Liver (tissue), 8 donors: ENCODE measurements at regions not wholly inside any gene's neighbourhood (a gene's known extent, or its start where the extent isn't known, plus 50 kb on each side); places are given as distances from the start of the nearest gene placed in this dataset.

ENCODE experiments used
- DNase-seq: peaks from one replicate; pipeline ENCODE4 v3.0.0-alpha.2; 2017; ENCODE audit warnings: low spot score
- H3K27ac ChIP-seq, 2 donors: one replicate each; pipeline ENCODE4 v1.7.0; 2013; ENCODE audit warnings: inconsistent platforms in 2 of 2, low read length in 2 of 2, control low read depth in 1 of 2, low read depth in 1 of 2, mild to moderate bottlenecking in 1 of 2
- H3K27me3 ChIP-seq, 4 donors: one replicate each; pipeline versions ENCODE4 v1.6.1 to v1.7.0; 2013; ENCODE audit warnings: low read length in 3 of 4, inconsistent platforms in 1 of 4, mild to moderate bottlenecking in 1 of 4, moderate library complexity in 1 of 4; ENCODE audit not compliant: control insufficient read depth in 4 of 4, insufficient read depth in 4 of 4
- H3K36me3 ChIP-seq, 4 donors: one replicate each; pipeline versions ENCODE4 v1.6.1 to v1.7.0; 2013; ENCODE audit warnings: low read length in 3 of 4, mild to moderate bottlenecking in 3 of 4, low read depth in 1 of 4, moderate library complexity in 1 of 4; ENCODE audit not compliant: control insufficient read depth in 4 of 4, insufficient read depth in 3 of 4
- H3K4me1 ChIP-seq, 4 donors: one replicate each; pipeline versions ENCODE4 v1.6.1 to v1.7.0; 2013; ENCODE audit warnings: low read length in 3 of 4, mild to moderate bottlenecking in 3 of 4, moderate library complexity in 1 of 4; ENCODE audit not compliant: control insufficient read depth in 4 of 4, insufficient read depth in 4 of 4
- H3K4me3 ChIP-seq, 3 donors: one replicate each; pipeline versions ENCODE4 v1.6.1 to v1.7.0; 2013; ENCODE audit warnings: low read length in 3 of 3, control low read depth in 1 of 3, low read depth in 1 of 3, mild to moderate bottlenecking in 1 of 3
- H3K9ac ChIP-seq, 2 donors: one replicate each; pipeline ENCODE4 v1.7.0; 2013; ENCODE audit warnings: low read length in 2 of 2, mild to moderate bottlenecking in 2 of 2, moderate library complexity in 2 of 2, control low read depth in 1 of 2, low read depth in 1 of 2
- H3K9me3 ChIP-seq, 4 donors: one replicate each; pipeline versions ENCODE4 v1.6.1 to v1.7.0; 2013; ENCODE audit warnings: low read length in 3 of 4; ENCODE audit not compliant: control insufficient read depth in 4 of 4
- EGR1 ChIP-seq, 2 donors: IDR thresholded peaks; 2 replicates each; pipeline ENCODE4 v1.6.1; 2016 to 2018; ENCODE audit warnings: antibody characterized with exemption in 2 of 2, low read depth in 2 of 2
- FOXA1 ChIP-seq: IDR thresholded peaks from 2 replicates; pipeline ENCODE4 v1.6.1; 2016; ENCODE audit warnings: antibody characterized with exemption
- FOXA2 ChIP-seq: IDR thresholded peaks from 2 replicates; pipeline ENCODE4 v1.6.1; 2016; ENCODE audit warnings: antibody characterized with exemption
- GABPA ChIP-seq, 2 donors: IDR thresholded peaks in 1 of 2; conservative IDR thresholded peaks in 1 of 2; 2 replicates each; pipeline ENCODE4 v1.6.1; 2016; ENCODE audit warnings: antibody characterized with exemption in 2 of 2, mild to moderate bottlenecking in 1 of 2, moderate library complexity in 1 of 2
- HNF4A ChIP-seq, 2 donors: conservative IDR thresholded peaks; 2 replicates each; pipeline ENCODE4 v1.6.1; 2016; ENCODE audit warnings: antibody characterized with exemption in 2 of 2, mild to moderate bottlenecking in 2 of 2
- HNF4G ChIP-seq: IDR thresholded peaks from 2 replicates; pipeline ENCODE4 v1.6.1; 2016; ENCODE audit warnings: antibody characterized with exemption
- JUND ChIP-seq, 2 donors: IDR thresholded peaks; 2 replicates each; pipeline ENCODE4 v1.6.1; 2016; ENCODE audit warnings: antibody characterized with exemption in 2 of 2
- NR2F2 ChIP-seq: IDR thresholded peaks from 2 replicates; pipeline ENCODE4 v1.6.1; 2016; ENCODE audit warnings: antibody characterized with exemption
- RAD21 ChIP-seq, 2 donors: IDR thresholded peaks; 2 replicates each; pipeline ENCODE4 v1.6.1; 2016; ENCODE audit warnings: antibody characterized with exemption in 2 of 2, mild to moderate bottlenecking in 2 of 2
- RXRA ChIP-seq, 2 donors: IDR thresholded peaks; 2 replicates each; pipeline ENCODE4 v1.6.1; 2017 to 2018; ENCODE audit warnings: antibody characterized with exemption in 2 of 2, mild to moderate bottlenecking in 1 of 2
- SP1 ChIP-seq: IDR thresholded peaks from 2 replicates; pipeline ENCODE4 v1.6.1; 2018; ENCODE audit warnings: antibody characterized with exemption, mild to moderate bottlenecking
- TAF1 ChIP-seq: conservative IDR thresholded peaks from 2 replicates; pipeline ENCODE4 v1.6.1; 2016; ENCODE audit warnings: antibody characterized with exemption, mild to moderate bottlenecking
- YY1 ChIP-seq: IDR thresholded peaks from 2 replicates; pipeline ENCODE4 v1.6.1; 2016; ENCODE audit warnings: antibody characterized with exemption, mild to moderate bottlenecking
- WGBS: extraction: QIAGEN DNeasy Blood & Tissue Kit; methylation state at CpG from one replicate; pipeline ENCODE4 v1.1.7; 2013; 5-methylcytosine and 5-hydroxymethylcytosine counted together
- TF ChIP-seq, protein P1 (sequence below): IDR thresholded peaks from 2 replicates; pipeline ENCODE4 v1.6.1; 2016; ENCODE audit warnings: antibody characterized with exemption
- TF ChIP-seq, protein P2 (sequence below): IDR thresholded peaks from 2 replicates; pipeline ENCODE4 v1.6.1; 2016; ENCODE audit warnings: antibody characterized with exemption, mild to moderate bottlenecking
- TF ChIP-seq, protein P3 (sequence below): fragments of 150-350 bp; IDR thresholded peaks from 2 replicates; pipeline ENCODE4 v1.5.1; 2017; ENCODE audit warnings: improper control_type of control experiment, low read depth, low read length; ENCODE audit not compliant: missing input control
- TF ChIP-seq, protein P4 (sequence below): IDR thresholded peaks from 2 replicates; pipeline ENCODE4 v1.6.1; 2016; ENCODE audit warnings: antibody characterized with exemption
- TF ChIP-seq, protein P5 (sequence below): IDR thresholded peaks from 2 replicates; pipeline ENCODE4 v1.6.1; 2016; ENCODE audit warnings: antibody characterized with exemption
- donor health status: healthy.
- donor health status: healthy.
- donor health status: healthy.
- donor health status: healthy.
- donor health status: healthy.

DNA sequence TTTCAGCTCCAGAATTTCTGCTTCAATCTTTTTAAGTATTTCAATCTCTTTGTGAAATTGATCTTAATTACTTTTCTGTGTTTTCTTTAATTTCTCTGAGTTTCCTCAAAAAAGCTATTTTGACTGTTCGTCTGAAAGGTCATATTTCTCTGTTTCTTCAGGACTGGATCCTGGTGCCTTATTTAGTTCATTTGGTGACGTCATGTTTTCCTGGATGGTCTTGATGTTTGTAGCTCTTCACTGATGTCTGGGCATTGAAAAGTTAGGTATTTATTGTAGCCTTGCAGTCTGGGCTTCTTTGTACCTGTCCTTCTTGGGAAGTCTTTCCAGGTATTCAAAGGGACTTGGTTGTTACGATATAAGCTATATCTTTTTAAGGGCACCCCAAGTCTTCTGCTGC lies 998.7 kb downstream of the NCAM2 start:
- TF ChIP-seq GABPA (IDR thresholded peaks at IDR 0.05 in 1 of 2, conservative IDR thresholded peaks at IDR 0.05 in 1 of 2) (no peak), YY1 (no peak), SP1 (no peak), RAD21 (IDR thresholded peaks at IDR 0.05) (no peak), HNF4A (conservative IDR thresholded peaks at IDR 0.05) (no peak), TAF1 (no peak), HNF4G (no peak), FOXA2 (no peak), FOXA1 (no peak)
- TF ChIP-seq, protein P1, sequence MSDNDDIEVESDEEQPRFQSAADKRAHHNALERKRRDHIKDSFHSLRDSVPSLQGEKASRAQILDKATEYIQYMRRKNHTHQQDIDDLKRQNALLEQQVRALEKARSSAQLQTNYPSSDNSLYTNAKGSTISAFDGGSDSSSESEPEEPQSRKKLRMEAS, result no peak
- TF ChIP-seq, protein P2, sequence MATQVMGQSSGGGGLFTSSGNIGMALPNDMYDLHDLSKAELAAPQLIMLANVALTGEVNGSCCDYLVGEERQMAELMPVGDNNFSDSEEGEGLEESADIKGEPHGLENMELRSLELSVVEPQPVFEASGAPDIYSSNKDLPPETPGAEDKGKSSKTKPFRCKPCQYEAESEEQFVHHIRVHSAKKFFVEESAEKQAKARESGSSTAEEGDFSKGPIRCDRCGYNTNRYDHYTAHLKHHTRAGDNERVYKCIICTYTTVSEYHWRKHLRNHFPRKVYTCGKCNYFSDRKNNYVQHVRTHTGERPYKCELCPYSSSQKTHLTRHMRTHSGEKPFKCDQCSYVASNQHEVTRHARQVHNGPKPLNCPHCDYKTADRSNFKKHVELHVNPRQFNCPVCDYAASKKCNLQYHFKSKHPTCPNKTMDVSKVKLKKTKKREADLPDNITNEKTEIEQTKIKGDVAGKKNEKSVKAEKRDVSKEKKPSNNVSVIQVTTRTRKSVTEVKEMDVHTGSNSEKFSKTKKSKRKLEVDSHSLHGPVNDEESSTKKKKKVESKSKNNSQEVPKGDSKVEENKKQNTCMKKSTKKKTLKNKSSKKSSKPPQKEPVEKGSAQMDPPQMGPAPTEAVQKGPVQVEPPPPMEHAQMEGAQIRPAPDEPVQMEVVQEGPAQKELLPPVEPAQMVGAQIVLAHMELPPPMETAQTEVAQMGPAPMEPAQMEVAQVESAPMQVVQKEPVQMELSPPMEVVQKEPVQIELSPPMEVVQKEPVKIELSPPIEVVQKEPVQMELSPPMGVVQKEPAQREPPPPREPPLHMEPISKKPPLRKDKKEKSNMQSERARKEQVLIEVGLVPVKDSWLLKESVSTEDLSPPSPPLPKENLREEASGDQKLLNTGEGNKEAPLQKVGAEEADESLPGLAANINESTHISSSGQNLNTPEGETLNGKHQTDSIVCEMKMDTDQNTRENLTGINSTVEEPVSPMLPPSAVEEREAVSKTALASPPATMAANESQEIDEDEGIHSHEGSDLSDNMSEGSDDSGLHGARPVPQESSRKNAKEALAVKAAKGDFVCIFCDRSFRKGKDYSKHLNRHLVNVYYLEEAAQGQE, result no peak
- TF ChIP-seq, protein P3, sequence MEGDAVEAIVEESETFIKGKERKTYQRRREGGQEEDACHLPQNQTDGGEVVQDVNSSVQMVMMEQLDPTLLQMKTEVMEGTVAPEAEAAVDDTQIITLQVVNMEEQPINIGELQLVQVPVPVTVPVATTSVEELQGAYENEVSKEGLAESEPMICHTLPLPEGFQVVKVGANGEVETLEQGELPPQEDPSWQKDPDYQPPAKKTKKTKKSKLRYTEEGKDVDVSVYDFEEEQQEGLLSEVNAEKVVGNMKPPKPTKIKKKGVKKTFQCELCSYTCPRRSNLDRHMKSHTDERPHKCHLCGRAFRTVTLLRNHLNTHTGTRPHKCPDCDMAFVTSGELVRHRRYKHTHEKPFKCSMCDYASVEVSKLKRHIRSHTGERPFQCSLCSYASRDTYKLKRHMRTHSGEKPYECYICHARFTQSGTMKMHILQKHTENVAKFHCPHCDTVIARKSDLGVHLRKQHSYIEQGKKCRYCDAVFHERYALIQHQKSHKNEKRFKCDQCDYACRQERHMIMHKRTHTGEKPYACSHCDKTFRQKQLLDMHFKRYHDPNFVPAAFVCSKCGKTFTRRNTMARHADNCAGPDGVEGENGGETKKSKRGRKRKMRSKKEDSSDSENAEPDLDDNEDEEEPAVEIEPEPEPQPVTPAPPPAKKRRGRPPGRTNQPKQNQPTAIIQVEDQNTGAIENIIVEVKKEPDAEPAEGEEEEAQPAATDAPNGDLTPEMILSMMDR, result no peak
- TF ChIP-seq, protein P4, sequence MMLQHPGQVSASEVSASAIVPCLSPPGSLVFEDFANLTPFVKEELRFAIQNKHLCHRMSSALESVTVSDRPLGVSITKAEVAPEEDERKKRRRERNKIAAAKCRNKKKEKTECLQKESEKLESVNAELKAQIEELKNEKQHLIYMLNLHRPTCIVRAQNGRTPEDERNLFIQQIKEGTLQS, result no peak
- TF ChIP-seq, protein P5, sequence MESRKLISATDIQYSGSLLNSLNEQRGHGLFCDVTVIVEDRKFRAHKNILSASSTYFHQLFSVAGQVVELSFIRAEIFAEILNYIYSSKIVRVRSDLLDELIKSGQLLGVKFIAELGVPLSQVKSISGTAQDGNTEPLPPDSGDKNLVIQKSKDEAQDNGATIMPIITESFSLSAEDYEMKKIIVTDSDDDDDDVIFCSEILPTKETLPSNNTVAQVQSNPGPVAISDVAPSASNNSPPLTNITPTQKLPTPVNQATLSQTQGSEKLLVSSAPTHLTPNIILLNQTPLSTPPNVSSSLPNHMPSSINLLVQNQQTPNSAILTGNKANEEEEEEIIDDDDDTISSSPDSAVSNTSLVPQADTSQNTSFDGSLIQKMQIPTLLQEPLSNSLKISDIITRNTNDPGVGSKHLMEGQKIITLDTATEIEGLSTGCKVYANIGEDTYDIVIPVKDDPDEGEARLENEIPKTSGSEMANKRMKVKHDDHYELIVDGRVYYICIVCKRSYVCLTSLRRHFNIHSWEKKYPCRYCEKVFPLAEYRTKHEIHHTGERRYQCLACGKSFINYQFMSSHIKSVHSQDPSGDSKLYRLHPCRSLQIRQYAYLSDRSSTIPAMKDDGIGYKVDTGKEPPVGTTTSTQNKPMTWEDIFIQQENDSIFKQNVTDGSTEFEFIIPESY, result no peak
- WGBS, result 77% methylated on average over 3 of the region's 3 CpGs

DNA sequence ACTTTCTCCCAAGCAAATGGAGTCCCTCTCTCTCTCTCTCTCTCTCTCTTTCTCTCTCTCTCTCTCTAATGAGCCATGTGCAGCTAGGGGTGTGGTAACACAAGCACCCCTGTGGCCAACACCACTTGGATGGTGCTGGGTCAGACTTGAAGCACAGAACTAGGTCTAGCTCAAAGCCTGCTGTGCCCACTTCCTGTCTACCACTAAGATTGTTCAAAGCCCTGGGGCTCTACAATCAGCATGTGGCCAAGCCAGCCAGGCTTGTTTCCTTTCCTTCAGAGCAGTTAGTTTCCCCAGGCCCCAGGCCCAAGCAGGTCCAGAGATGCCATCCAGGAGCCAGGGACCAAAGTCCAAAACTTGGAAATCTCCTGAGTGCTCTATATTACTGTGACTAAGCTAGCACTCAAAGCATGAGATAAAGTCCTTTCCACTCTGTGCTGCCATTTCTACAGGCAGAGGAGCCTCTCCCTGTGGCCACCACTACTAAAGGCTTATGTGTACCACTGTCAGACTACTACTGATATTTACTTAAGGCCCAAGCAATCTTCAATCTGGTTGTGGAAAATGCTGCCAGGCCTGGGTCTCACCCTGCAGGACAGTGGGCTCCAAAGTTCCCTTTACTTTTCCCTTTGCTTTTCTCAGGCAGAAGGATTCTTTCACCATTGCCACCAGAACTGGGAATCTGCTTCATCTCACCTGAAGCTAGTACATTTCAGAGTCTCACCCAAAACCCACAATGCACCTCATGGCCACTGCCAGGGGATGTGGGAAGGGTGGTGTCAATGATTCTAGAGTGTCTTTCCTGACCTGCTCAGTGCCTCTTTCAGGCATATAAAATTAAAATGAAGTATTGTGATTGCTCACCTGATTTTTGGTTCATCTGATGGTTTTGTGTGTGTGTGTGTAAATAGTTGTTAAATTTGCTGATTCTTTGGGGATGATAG lies 999.5 kb downstream of the NCAM2 start:
- no peaks in the 10 kb centered on the region for H3K4me1 ChIP-seq
- no peaks in the 10 kb centered on the region for H3K27me3 ChIP-seq
- H3K9ac ChIP-seq, result no peak overlapping the region
- H3K9me3 ChIP-seq, result no peaks in the 10 kb centered on the region
- no peaks in the 10 kb centered on the region for H3K36me3 ChIP-seq
- H3K27ac ChIP-seq, result no peak overlapping the region
- no peak for DNase-seq
- H3K4me3 ChIP-seq, result no peak overlapping the region
- no peak for TF ChIP-seq SP1
- no peak for TF ChIP-seq NR2F2
- no peak for TF ChIP-seq JUND (IDR thresholded peaks at IDR 0.05)
- no peak for TF ChIP-seq HNF4G
- TF ChIP-seq HNF4A (conservative IDR thresholded peaks at IDR 0.05), result no peak
- TF ChIP-seq, protein P4, result no peak
- no peak for TF ChIP-seq GABPA (IDR thresholded peaks at IDR 0.05 in 1 of 2, conservative IDR thresholded peaks at IDR 0.05 in 1 of 2)
- TF ChIP-seq FOXA1, result no peak
- TF ChIP-seq, protein P2, result no peak
- TF ChIP-seq EGR1 (IDR thresholded peaks at IDR 0.05; ENCODE audit: low read depth in 2 of 2), result no peak
- TF ChIP-seq, protein P1, result no peak
- no peak for TF ChIP-seq TAF1
- no peak for TF ChIP-seq RXRA (IDR thresholded peaks at IDR 0.05)

More for the DNA sequence above, 998.7 kb downstream of the NCAM2 start:
- no peak overlapping the region for H3K4me3 ChIP-seq
- no peaks in the 10 kb centered on the region for H3K36me3 ChIP-seq
- H3K4me1 ChIP-seq, result no peaks in the 10 kb centered on the region
- no peaks in the 10 kb centered on the region for H3K27me3 ChIP-seq
- no peak for DNase-seq
- no peak overlapping the region for H3K27ac ChIP-seq
- H3K9ac ChIP-seq, result no peak overlapping the region
- no peaks in the 10 kb centered on the region for H3K9me3 ChIP-seq
